CD14-positive monocyte (primary cell): ENCODE measurements at regions not wholly inside any gene's neighbourhood (a gene's known extent, or its start where the extent isn't known, plus 50 kb on each side); places are given as distances from the start of the nearest gene placed in this dataset.
A peak's percentile ranks its signal among the peaks of the same experiment; 100 is the strongest.

Source experiments
- DNase-seq, 3 donors: peaks; one replicate each; pipeline ENCODE4 v3.0.0-alpha.2; 2011 to 2022
- H2AFZ ChIP-seq: 2 replicates; pipeline ENCODE4 v1.6.0; 2012; ENCODE audit warnings: mild to moderate bottlenecking, low read depth, low read length, inconsistent platforms; ENCODE audit not compliant: insufficient read depth, poor library complexity, severe bottlenecking
- H3K27ac ChIP-seq, 2 donors: 1 replicate in 1 of 2; 2 replicates in 1 of 2; pipeline ENCODE4 v1.5.1; 2012 to 2013; ENCODE audit warnings: low read length in 2 of 2, control low read depth in 1 of 2, inconsistent platforms in 1 of 2, low read depth in 1 of 2, mild to moderate bottlenecking in 1 of 2
- H3K27me3 ChIP-seq, 2 donors: one replicate each; pipeline versions ENCODE4 v1.6.0 to v1.6.1; 2011 to 2013; ENCODE audit warnings: low read length in 2 of 2; ENCODE audit not compliant: control insufficient read depth in 2 of 2, insufficient read depth in 2 of 2
- H3K36me3 ChIP-seq, 2 donors: replicated peaks in 1 of 2; 1 replicate in 1 of 2; 2 replicates in 1 of 2; pipeline versions ENCODE4 v1.5.1 to v1.6.1; 2012 to 2013; ENCODE audit warnings: low read length in 2 of 2, control low read depth in 1 of 2, inconsistent platforms in 1 of 2, mild to moderate bottlenecking in 1 of 2; ENCODE audit not compliant: insufficient read depth in 2 of 2, control insufficient read depth in 1 of 2
- H3K4me1 ChIP-seq, 2 donors: 1 replicate in 1 of 2; 2 replicates in 1 of 2; pipeline versions ENCODE4 v1.5.1 to v1.6.1; 2012 to 2013; ENCODE audit warnings: low read length in 2 of 2, control low read depth in 1 of 2, inconsistent platforms in 1 of 2, mild to moderate bottlenecking in 1 of 2, moderate library complexity in 1 of 2; ENCODE audit not compliant: insufficient read depth in 2 of 2, control insufficient read depth in 1 of 2
- H3K4me2 ChIP-seq: replicated peaks from 2 replicates; pipeline ENCODE3; 2012; ENCODE audit warnings: low read length, moderate library complexity, mild to moderate bottlenecking; ENCODE audit not compliant: poor library complexity, severe bottlenecking; ENCODE audit errors: extremely low read depth
- H3K4me3 ChIP-seq, 3 experiments: fragments of 200-600 bp in 1 of 3; sonication (generic) in 1 of 3; replicated peaks in 1 of 3; 1 replicate in 2 of 3; 2 replicates in 1 of 3; pipeline ENCODE4 v1.5.1; 2011 to 2013; ENCODE audit warnings: low read length in 3 of 3, mild to moderate bottlenecking in 3 of 3, control low read depth in 2 of 3, low read depth in 2 of 3, inconsistent platforms in 1 of 3, moderate library complexity in 1 of 3
- H3K79me2 ChIP-seq: 2 replicates; pipeline ENCODE4 v1.6.0; 2012; ENCODE audit warnings: mild to moderate bottlenecking, control low read depth, inconsistent platforms, low read length, moderate library complexity; ENCODE audit not compliant: insufficient read depth
- H3K9ac ChIP-seq: 2 replicates; pipeline ENCODE4 v1.6.0; 2017; ENCODE audit warnings: low read length, mild to moderate bottlenecking; ENCODE audit not compliant: insufficient read depth, poor library complexity, severe bottlenecking
- H3K9me3 ChIP-seq, 2 donors: replicated peaks in 1 of 2; 1 replicate in 1 of 2; 2 replicates in 1 of 2; pipeline versions ENCODE4 v1.5.1 to v1.6.1; 2012 to 2013; ENCODE audit warnings: low read length in 2 of 2, control low read depth in 1 of 2; ENCODE audit not compliant: control insufficient read depth in 1 of 2, insufficient read depth in 1 of 2
- H4K20me1 ChIP-seq: 2 replicates; pipeline ENCODE4 v1.6.0; 2012; ENCODE audit warnings: mild to moderate bottlenecking, low read length, control low read depth, moderate library complexity; ENCODE audit not compliant: insufficient read depth
- H3K27ac Mint-ChIP-seq, 7 donors: one replicate each; pipeline ENCODE4 v1.8.0; 2020; ENCODE audit warnings: mild to moderate bottlenecking in 7 of 7, mixed read lengths in 7 of 7, moderate library complexity in 6 of 7, inconsistent platforms in 2 of 7
- H3K27me3 Mint-ChIP-seq, 3 donors: one replicate each; pipeline ENCODE4 v1.8.0; 2021 to 2022; ENCODE audit warnings: low read depth in 3 of 3, mild to moderate bottlenecking in 3 of 3, mixed read lengths in 3 of 3, moderate library complexity in 3 of 3, inconsistent platforms in 1 of 3
- H3K36me3 Mint-ChIP-seq, 2 donors: one replicate each; pipeline ENCODE4 v1.8.0; 2020; ENCODE audit warnings: mixed read lengths in 2 of 2, inconsistent platforms in 1 of 2, mild to moderate bottlenecking in 1 of 2
- H3K4me1 Mint-ChIP-seq: one replicate; pipeline ENCODE4 v1.8.0; 2020; ENCODE audit warnings: mild to moderate bottlenecking, mixed read lengths
- H3K4me3 Mint-ChIP-seq, 2 donors: one replicate each; pipeline ENCODE4 v1.8.0; 2020; ENCODE audit warnings: mild to moderate bottlenecking in 2 of 2, mixed read lengths in 2 of 2, moderate library complexity in 1 of 2
- H3K9me3 Mint-ChIP-seq, 7 donors: one replicate each; pipeline ENCODE4 v1.8.0; 2020 to 2022; ENCODE audit warnings: mixed read lengths in 7 of 7, mild to moderate bottlenecking in 6 of 7, moderate library complexity in 6 of 7, inconsistent platforms in 2 of 7
- CTCF ChIP-seq: fragments of 200-600 bp; IDR thresholded peaks from one replicate; pipeline ENCODE4 v1.8.0; 2022; ENCODE audit warnings: antibody characterized with exemption, mild to moderate bottlenecking
- WGBS: methylation state at CpG from one replicate; pipeline ENCODE4 v1.1.5; 2013; ENCODE audit warnings: missing lambda C conversion rate; ENCODE audit not compliant: insufficient coverage; 5-methylcytosine and 5-hydroxymethylcytosine counted together
- intact Hi-C, 2 donors: fragments of 100-400 bp; cut with micrococcal nuclease; formaldehyde crosslinking; loops; one replicate each; pipeline versions ENCODE4 v1.15.0 to v1.15.1; 2023

GRCh38 chr18:30288662-30289414 is 753.7 kb downstream of the DSC3 start:
- H3K27ac Mint-ChIP-seq = no peak overlapping the region
- no peaks in the 10 kb centered on the region for H3K9me3 Mint-ChIP-seq
- H3K27ac ChIP-seq = no peak overlapping the region
- H3K27me3 Mint-ChIP-seq = no peaks in the 10 kb centered on the region
- TF ChIP-seq CTCF = no peak
- H3K4me3 ChIP-seq = no peak overlapping the region
- H3K4me1 Mint-ChIP-seq = no peaks in the 10 kb centered on the region
- H3K4me1 ChIP-seq = no peaks in the 10 kb centered on the region
- DNase-seq = no peak
- no peaks in the 10 kb centered on the region for H3K27me3 ChIP-seq
- no peaks in the 10 kb centered on the region for H3K9me3 ChIP-seq
- H3K36me3 ChIP-seq = no peaks in the 10 kb centered on the region
- H2AFZ ChIP-seq = no peak overlapping the region
- H3K9ac ChIP-seq = no peak overlapping the region
- no peak overlapping the region for H3K4me3 Mint-ChIP-seq
- no peaks in the 10 kb centered on the region for H3K36me3 Mint-ChIP-seq
- H4K20me1 ChIP-seq = no peaks in the 10 kb centered on the region
- no peaks in the 10 kb centered on the region for H3K79me2 ChIP-seq
- WGBS = no CpG with 5 or more reads among the region's 6 CpGs
- intact Hi-C loops = no loop called here
- no peak overlapping the region for H3K4me2 ChIP-seq

- peak; percentile 77 for TF ChIP-seq CTCF
- no peak overlapping the region for H3K4me3 Mint-ChIP-seq
- no peaks in the 10 kb centered on the region for H3K4me1 ChIP-seq
- H3K4me1 Mint-ChIP-seq = no peaks in the 10 kb centered on the region
- H3K27me3 ChIP-seq = no peaks in the 10 kb centered on the region
- H3K27me3 Mint-ChIP-seq = peaks cover 0 to 1% (median 0%) of the 10 kb centered on the region in 3 donors
- H3K27ac Mint-ChIP-seq = no peak overlapping the region
- DNase-seq = no peak
- H3K9me3 Mint-ChIP-seq = no peaks in the 10 kb centered on the region
- no peak overlapping the region for H3K27ac ChIP-seq
- intact Hi-C loops = no loop called here
- H3K4me2 ChIP-seq = no peak overlapping the region
- H3K9ac ChIP-seq = no peak overlapping the region
- H4K20me1 ChIP-seq = no peaks in the 10 kb centered on the region
- no peaks in the 10 kb centered on the region for H3K36me3 Mint-ChIP-seq
- no peak overlapping the region for H3K4me3 ChIP-seq
- H3K79me2 ChIP-seq = no peaks in the 10 kb centered on the region
- no peaks in the 10 kb centered on the region for H3K9me3 ChIP-seq
- no CpG with 5 or more reads among the region's 5 CpGs for WGBS
- no peaks in the 10 kb centered on the region for H3K36me3 ChIP-seq
- no peak overlapping the region for H2AFZ ChIP-seq
Measured at GRCh38 chr18:30280861-30281470, 761.6 kb downstream of the DSC3 start.
